ENCODE measurements at regions not wholly inside any gene's neighbourhood (a gene's known extent, or its start where the extent isn't known, plus 50 kb on each side); places are given as distances from the start of the nearest gene placed in this dataset.

GRCh38 chr13:99027661-99028425 is 50.0 kb upstream of the DOCK9 start:
- peak; percentile 41 for FAIRE-seq
- H3K79me2 ChIP-seq (ENCODE audit: control insufficient read depth, insufficient read depth, low read length) = peaks cover 57% of the 10 kb centered on the region
- dilution Hi-C loops (cut with MboI; ENCODE audit: extremely low pct_ligation_motif_present, low sequenced_read_pairs) = no loop called here

GRCh38 chr13:99028890-99029289 is 51.0 kb upstream of the DOCK9 start:
- H3K4me3 ChIP-seq (ENCODE audit: control insufficient read depth in 2 of 3, extremely low read depth in 1 of 3, insufficient read depth in 2 of 3, low read depth in 1 of 3, low read length in 3 of 3) = no peak overlapping the region
- H3K36me3 ChIP-seq (ENCODE audit: control insufficient read depth in 2 of 2, extremely low read depth in 1 of 2, insufficient read depth in 2 of 2, low read length in 2 of 2) = peaks cover 0 to 6% of the 10 kb centered on the region in 2 experiments
- H2AFZ ChIP-seq (ENCODE audit: control insufficient read depth, low read length) = no peak overlapping the region
- H3K27me3 ChIP-seq (ENCODE audit: control insufficient read depth, extremely low read depth, insufficient read depth, low read length) = no peaks in the 10 kb centered on the region
- TF ChIP-seq CTCF (optimal IDR thresholded peaks at IDR 0.05 in 1 of 3, IDR thresholded peaks at IDR 0.05 in 1 of 3, conservative IDR thresholded peaks at IDR 0.05 in 1 of 3; ENCODE audit: extremely low read depth in 1 of 3, insufficient read depth in 2 of 3, low read length in 3 of 3) = peak; percentile 38 to 48 (median 45)
- no peak for TF ChIP-seq EZH2 (IDR thresholded peaks at IDR 0.05; ENCODE audit: low read length)
- peaks cover 51% of the 10 kb centered on the region for H3K79me2 ChIP-seq (ENCODE audit: control insufficient read depth, insufficient read depth, low read length)
- H3K9ac ChIP-seq (ENCODE audit: control insufficient read depth, extremely low read depth, insufficient read depth, low read length) = no peak overlapping the region
- H4K20me1 ChIP-seq (ENCODE audit: control insufficient read depth, extremely low read depth, insufficient read depth, low read length) = no peaks in the 10 kb centered on the region
- no peak overlapping the region for H3K27ac ChIP-seq (ENCODE audit: control insufficient read depth, insufficient read depth, low read length)
- no peak overlapping the region for H3K4me2 ChIP-seq (ENCODE audit: control insufficient read depth, extremely low read depth, insufficient read depth, low read depth, low read length)
- peaks cover 50% of the 10 kb centered on the region for H3K4me1 ChIP-seq (ENCODE audit: control insufficient read depth, extremely low read depth, insufficient read depth, low read length)
- dilution Hi-C loops (cut with MboI; ENCODE audit: extremely low pct_ligation_motif_present, low sequenced_read_pairs) = no loop called here
- H3K9me3 ChIP-seq (ENCODE audit: control insufficient read depth, low read depth, low read length) = peaks cover 3% of the 10 kb centered on the region
- H3K9me1 ChIP-seq (ENCODE audit: control insufficient read depth, extremely low read depth, insufficient read depth, low read length) = no peaks in the 10 kb centered on the region
- DNase-seq (ENCODE audit: low read depth, low spot score) = no peak
- no peak for FAIRE-seq

More at GRCh38 chr13:99027661-99028425, 50.0 kb upstream of the DOCK9 start:
- Histone ChIP-seq H3K36me3 (ENCODE audit: control insufficient read depth in 2 of 2, extremely low read depth in 1 of 2, insufficient read depth in 2 of 2, low read length in 2 of 2) (peaks cover 0 to 6% of the 10 kb centered on the region in 2 experiments), H3K9me1 (ENCODE audit: control insufficient read depth, extremely low read depth, insufficient read depth, low read length) (no peaks in the 10 kb centered on the region), H3K9ac (ENCODE audit: control insufficient read depth, extremely low read depth, insufficient read depth, low read length) (no peak overlapping the region), H3K27me3 (ENCODE audit: control insufficient read depth, extremely low read depth, insufficient read depth, low read length) (no peaks in the 10 kb centered on the region), H3K27ac (ENCODE audit: control insufficient read depth, insufficient read depth, low read length) (no peak overlapping the region), H3K4me2 (ENCODE audit: control insufficient read depth, extremely low read depth, insufficient read depth, low read depth, low read length) (no peak overlapping the region), H3K4me3 (ENCODE audit: control insufficient read depth in 2 of 3, extremely low read depth in 1 of 3, insufficient read depth in 2 of 3, low read depth in 1 of 3, low read length in 3 of 3) (no peak overlapping the region), H3K9me3 (ENCODE audit: control insufficient read depth, low read depth, low read length) (peaks cover 3% of the 10 kb centered on the region), H4K20me1 (ENCODE audit: control insufficient read depth, extremely low read depth, insufficient read depth, low read length) (no peaks in the 10 kb centered on the region), H3K4me1 (ENCODE audit: control insufficient read depth, extremely low read depth, insufficient read depth, low read length) (peaks cover 61% of the 10 kb centered on the region), H2AFZ (ENCODE audit: control insufficient read depth, low read length) (no peak overlapping the region)
- TF ChIP-seq CTCF (optimal IDR thresholded peaks at IDR 0.05 in 1 of 3, IDR thresholded peaks at IDR 0.05 in 1 of 3, conservative IDR thresholded peaks at IDR 0.05 in 1 of 3; ENCODE audit: extremely low read depth in 1 of 3, insufficient read depth in 2 of 3, low read length in 3 of 3) (no peak), EZH2 (IDR thresholded peaks at IDR 0.05; ENCODE audit: low read length) (no peak)
- no peak for DNase-seq (ENCODE audit: low read depth, low spot score)
